ENCODE measurements at regions not wholly inside any gene's neighbourhood (a gene's known extent, or its start where the extent isn't known, plus 50 kb on each side); places are given as distances from the start of the nearest gene placed in this dataset.

DNA sequence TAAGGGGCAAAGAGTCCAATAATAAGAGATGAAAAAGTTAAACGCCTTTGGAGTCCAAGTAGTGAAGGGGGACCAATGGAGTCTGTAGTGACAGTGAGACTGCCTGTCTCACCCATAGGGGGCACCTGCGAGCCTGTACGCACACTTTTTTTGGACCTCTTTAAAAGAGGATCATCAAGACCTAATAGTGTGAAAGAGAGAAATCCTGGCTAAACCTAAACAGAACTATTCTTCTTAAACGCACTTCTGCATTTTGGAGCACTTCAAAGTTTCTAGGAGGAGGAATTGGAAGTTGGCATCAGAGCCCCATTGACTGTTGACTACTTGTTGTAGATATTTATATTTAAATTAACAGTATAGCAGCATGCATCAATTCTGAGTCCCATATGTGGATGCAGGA, 636.1 kb upstream of the KLF4 start:
- H3K27me3 Mint-ChIP-seq: peaks cover 48% of the 10 kb centered on the region
- no peaks in the 10 kb centered on the region for H3K36me3 Mint-ChIP-seq (ENCODE audit: insufficient read depth)
- H3K9me3 Mint-ChIP-seq (ENCODE audit: low read depth): peaks cover 5% of the 10 kb centered on the region
- no peak for DNase-seq (ENCODE audit: low spot score, unreplicated experiment)
- no peaks in the 10 kb centered on the region for H3K4me1 Mint-ChIP-seq (ENCODE audit: low read depth)
- no peak overlapping the region for H3K4me3 Mint-ChIP-seq (ENCODE audit: low read depth)
- TF ChIP-seq, protein P1, sequence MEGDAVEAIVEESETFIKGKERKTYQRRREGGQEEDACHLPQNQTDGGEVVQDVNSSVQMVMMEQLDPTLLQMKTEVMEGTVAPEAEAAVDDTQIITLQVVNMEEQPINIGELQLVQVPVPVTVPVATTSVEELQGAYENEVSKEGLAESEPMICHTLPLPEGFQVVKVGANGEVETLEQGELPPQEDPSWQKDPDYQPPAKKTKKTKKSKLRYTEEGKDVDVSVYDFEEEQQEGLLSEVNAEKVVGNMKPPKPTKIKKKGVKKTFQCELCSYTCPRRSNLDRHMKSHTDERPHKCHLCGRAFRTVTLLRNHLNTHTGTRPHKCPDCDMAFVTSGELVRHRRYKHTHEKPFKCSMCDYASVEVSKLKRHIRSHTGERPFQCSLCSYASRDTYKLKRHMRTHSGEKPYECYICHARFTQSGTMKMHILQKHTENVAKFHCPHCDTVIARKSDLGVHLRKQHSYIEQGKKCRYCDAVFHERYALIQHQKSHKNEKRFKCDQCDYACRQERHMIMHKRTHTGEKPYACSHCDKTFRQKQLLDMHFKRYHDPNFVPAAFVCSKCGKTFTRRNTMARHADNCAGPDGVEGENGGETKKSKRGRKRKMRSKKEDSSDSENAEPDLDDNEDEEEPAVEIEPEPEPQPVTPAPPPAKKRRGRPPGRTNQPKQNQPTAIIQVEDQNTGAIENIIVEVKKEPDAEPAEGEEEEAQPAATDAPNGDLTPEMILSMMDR (IDR thresholded peaks at IDR 0.05; ENCODE audit: unreplicated experiment): peak; percentile 25
- H3K27ac Mint-ChIP-seq: no peak overlapping the region

DNA sequence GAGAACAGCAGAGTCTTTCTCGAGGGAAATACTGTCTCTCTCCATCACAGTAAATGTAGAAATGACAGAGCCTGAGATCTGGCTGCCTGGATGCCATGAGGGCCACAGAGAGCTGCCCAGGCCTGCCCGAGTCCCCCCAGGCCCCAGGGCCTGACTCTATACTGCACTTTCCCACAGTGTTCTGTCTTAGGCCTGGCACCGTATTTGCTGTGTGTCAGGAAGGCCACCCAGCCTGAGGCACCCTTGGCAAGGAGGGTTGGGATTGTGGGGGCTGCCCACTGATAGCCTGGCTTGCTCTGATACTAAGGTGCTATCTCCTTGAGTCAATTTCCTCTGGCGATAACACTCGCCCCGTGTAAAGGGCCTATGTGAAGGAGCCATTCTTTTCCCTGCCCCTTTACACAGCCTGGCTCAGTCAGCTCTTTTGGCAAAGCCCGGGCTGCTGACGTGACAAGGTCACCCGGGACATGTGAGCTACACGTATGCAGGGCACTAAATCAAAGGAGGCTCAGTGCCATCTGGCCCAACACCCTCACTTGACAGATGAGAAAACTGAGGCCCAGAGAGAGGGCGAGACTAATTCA, 630.1 kb upstream of the KLF4 start:
- H3K36me3 Mint-ChIP-seq (ENCODE audit: insufficient read depth): no peaks in the 10 kb centered on the region
- DNase-seq (ENCODE audit: low spot score, unreplicated experiment): no peak
- TF ChIP-seq, protein P1 (IDR thresholded peaks at IDR 0.05; ENCODE audit: unreplicated experiment): no peak
- peaks cover 65% of the 10 kb centered on the region for H3K27me3 Mint-ChIP-seq
- H3K4me3 Mint-ChIP-seq (ENCODE audit: low read depth): no peak overlapping the region
- H3K9me3 Mint-ChIP-seq (ENCODE audit: low read depth): peaks cover under 1% of the 10 kb centered on the region
- no peak overlapping the region for H3K27ac Mint-ChIP-seq
- peaks cover 12% of the 10 kb centered on the region for H3K4me1 Mint-ChIP-seq (ENCODE audit: low read depth)

DNA sequence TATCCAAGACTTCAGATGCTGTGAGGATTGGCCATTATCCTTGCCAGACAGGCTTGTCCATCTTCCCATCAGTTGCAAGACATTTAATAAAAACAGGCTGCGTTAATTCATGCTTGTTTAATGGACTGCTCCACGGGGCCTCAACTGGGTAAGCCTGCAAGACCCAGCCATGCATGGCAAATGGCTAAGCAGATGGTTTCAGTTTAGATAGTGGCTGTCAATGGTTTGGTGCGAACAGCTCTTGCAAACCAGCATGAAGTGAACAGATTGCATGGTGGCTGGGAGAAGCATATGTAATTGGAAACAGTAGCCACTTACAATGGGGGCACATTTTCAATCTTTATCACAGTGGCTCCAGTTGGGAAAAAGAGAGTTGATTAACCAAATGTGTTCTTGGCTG, 628.2 kb upstream of the KLF4 start:
- no peak for DNase-seq (ENCODE audit: low spot score, unreplicated experiment)
- Mint-ChIP-seq H3K9me3 (ENCODE audit: low read depth) (no peaks in the 10 kb centered on the region), H3K27ac (no peak overlapping the region), H3K36me3 (ENCODE audit: insufficient read depth) (no peaks in the 10 kb centered on the region), H3K27me3 (peaks cover 65% of the 10 kb centered on the region), H3K4me3 (ENCODE audit: low read depth) (no peak overlapping the region), H3K4me1 (ENCODE audit: low read depth) (peaks cover 13% of the 10 kb centered on the region)
- TF ChIP-seq, protein P1 (IDR thresholded peaks at IDR 0.05; ENCODE audit: unreplicated experiment): no peak

DNA sequence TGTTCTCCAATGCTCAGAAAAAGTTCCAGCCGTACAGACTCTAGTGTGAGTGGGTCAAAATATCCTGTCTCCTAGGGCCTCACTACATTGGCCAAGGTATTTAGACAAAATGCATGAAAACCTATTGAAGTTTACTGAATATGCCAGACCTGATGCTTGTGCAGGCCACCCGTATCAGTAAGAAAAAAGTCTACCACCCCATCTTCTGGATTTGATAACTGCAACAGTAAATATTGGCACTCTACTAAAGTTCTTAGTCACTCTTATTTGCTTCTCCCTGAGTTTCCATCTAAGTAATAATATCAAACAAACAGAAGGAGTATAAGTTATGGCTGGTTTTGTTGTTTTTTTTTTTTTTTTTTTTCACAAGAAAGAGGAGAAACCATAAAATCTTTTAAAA, 627.7 kb upstream of the KLF4 start:
- Mint-ChIP-seq H3K27ac (no peak overlapping the region), H3K4me1 (ENCODE audit: low read depth) (peaks cover 13% of the 10 kb centered on the region), H3K36me3 (ENCODE audit: insufficient read depth) (no peaks in the 10 kb centered on the region), H3K27me3 (peaks cover 61% of the 10 kb centered on the region), H3K4me3 (ENCODE audit: low read depth) (no peak overlapping the region), H3K9me3 (ENCODE audit: low read depth) (no peaks in the 10 kb centered on the region)
- TF ChIP-seq, protein P1 (IDR thresholded peaks at IDR 0.05; ENCODE audit: unreplicated experiment): no peak
- DNase-seq (ENCODE audit: low spot score, unreplicated experiment): no peak

DNA sequence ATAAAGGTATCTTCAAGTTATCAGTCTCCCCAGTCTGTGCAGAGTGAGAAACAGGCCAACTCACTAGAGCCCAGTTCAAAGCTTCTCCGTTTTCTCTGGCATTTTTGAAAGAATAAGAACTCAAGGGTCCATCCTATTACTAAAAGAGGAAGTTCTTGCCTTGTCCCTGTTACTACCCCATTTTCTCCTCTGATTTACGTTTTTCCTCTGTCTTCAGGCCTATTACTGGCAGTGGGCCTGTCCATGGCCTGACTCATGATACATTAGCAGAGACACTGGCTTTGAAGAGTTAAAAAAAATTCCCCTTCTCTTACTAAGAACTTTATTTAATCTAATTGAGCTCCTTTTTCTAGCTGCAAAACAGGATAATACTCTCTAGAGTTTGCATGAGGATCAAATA, 624.0 kb upstream of the KLF4 start:
- peaks cover 22% of the 10 kb centered on the region for H3K4me1 Mint-ChIP-seq (ENCODE audit: low read depth)
- peaks cover 53% of the 10 kb centered on the region for H3K27me3 Mint-ChIP-seq
- no peak overlapping the region for H3K4me3 Mint-ChIP-seq (ENCODE audit: low read depth)
- H3K27ac Mint-ChIP-seq: no peak overlapping the region
- DNase-seq (ENCODE audit: low spot score, unreplicated experiment): no peak
- H3K9me3 Mint-ChIP-seq (ENCODE audit: low read depth): no peaks in the 10 kb centered on the region
- TF ChIP-seq, protein P1 (IDR thresholded peaks at IDR 0.05; ENCODE audit: unreplicated experiment): no peak
- H3K36me3 Mint-ChIP-seq (ENCODE audit: insufficient read depth): no peaks in the 10 kb centered on the region
